Left forelimb (tissue), 1 donor: ENCODE measurements at regions not wholly inside any gene's neighbourhood (a gene's known extent, or its start where the extent isn't known, plus 50 kb on each side); places are given as distances from the start of the nearest gene placed in this dataset.

Source experiments
- DNase-seq: peaks from one replicate; pipeline ENCODE4 v3.0.0-alpha.2; 2018; ENCODE audit warnings: low spot score

GRCh38 chr2:212610872-212611425 is 72.3 kb upstream of the ERBB4 start:
- DNase-seq = no peak

GRCh38 chr2:212609479-212609878 is 70.9 kb upstream of the ERBB4 start:
- no peak for DNase-seq

- DNase-seq = no peak
Measured at GRCh38 chr2:212607080-212607479, 68.5 kb upstream of the ERBB4 start.

GRCh38 chr2:212606232-212606631 is 67.6 kb upstream of the ERBB4 start:
- DNase-seq = no peak

GRCh38 chr2:212596688-212597087 is 58.1 kb upstream of the ERBB4 start:
- DNase-seq = no peak

- no peak for DNase-seq
Measured at GRCh38 chr2:212596276-212596675, 57.7 kb upstream of the ERBB4 start.

GRCh38 chr2:212595036-212595654 is 56.5 kb upstream of the ERBB4 start:
- DNase-seq = no peak

GRCh38 chr2:212592695-212593094 is 54.1 kb upstream of the ERBB4 start:
- DNase-seq = no peak
